B cell (primary cell): ENCODE measurements at regions not wholly inside any gene's neighbourhood (a gene's known extent, or its start where the extent isn't known, plus 50 kb on each side); places are given as distances from the start of the nearest gene placed in this dataset.

ENCODE experiments used
- ATAC-seq: fragments of 200-7000 bp; cut with Tn5 transposase; one replicate; pipeline ENCODE4 v1.10.0; 2021; ENCODE audit warnings: low read depth, mild to moderate bottlenecking, moderate number of reproducible peaks, moderate library complexity
- CTCF ChIA-PET: fragments of 350-600 bp; sonication (Branson Sonifier 250); formaldehyde crosslinking; loops from one replicate; lab custom pipeline; 2021; ENCODE audit warnings: antibody characterized with exemption, inconsistent platforms; lab: Charles Lee
- POLR2A ChIA-PET: fragments of 350-600 bp; sonication (Branson Sonifier 250); formaldehyde crosslinking; loops from one replicate; lab custom pipeline; 2021; ENCODE audit warnings: antibody characterized with exemption; lab: Charles Lee
- DNase-seq: peaks from one replicate; pipeline ENCODE4 v3.0.0; 2013
- H2AFZ ChIP-seq: 2 replicates; pipeline ENCODE4 v1.6.1; 2012; ENCODE audit warnings: mild to moderate bottlenecking, low read depth, low read length; ENCODE audit not compliant: insufficient read depth, poor library complexity, severe bottlenecking
- H3K27ac ChIP-seq, 2 donors: 1 replicate in 1 of 2; 2 replicates in 1 of 2; pipeline ENCODE4 v1.5.1; 2012 to 2013; ENCODE audit warnings: low read length in 2 of 2, mild to moderate bottlenecking in 2 of 2, moderate library complexity in 1 of 2
- H3K27me3 ChIP-seq, 4 experiments: fragments of 200-600 bp in 1 of 4; sonication (generic) in 1 of 4; replicated peaks in 1 of 4; 1 replicate in 2 of 4; 2 replicates in 2 of 4; pipeline versions ENCODE4 v1.6.1 to v1.7.0; 2013 to 2016; ENCODE audit warnings: low read length in 3 of 4, mild to moderate bottlenecking in 2 of 4, mixed read lengths in 1 of 4, moderate library complexity in 1 of 4; ENCODE audit not compliant: insufficient read depth in 4 of 4, control insufficient read depth in 3 of 4; ENCODE audit errors: control extremely low read depth in 1 of 4
- H3K36me3 ChIP-seq, 2 experiments: replicated peaks in 1 of 2; 1 replicate in 1 of 2; 2 replicates in 1 of 2; pipeline versions ENCODE4 v1.6.1 to v1.7.1; 2013; ENCODE audit warnings: low read length in 1 of 2; ENCODE audit not compliant: insufficient read depth in 2 of 2, control insufficient read depth in 1 of 2; ENCODE audit errors: control extremely low read depth in 1 of 2, extremely low read depth in 1 of 2
- H3K4me1 ChIP-seq, 2 donors: fragments of 200-600 bp in 1 of 2; sonication (generic) in 1 of 2; 1 replicate in 1 of 2; 2 replicates in 1 of 2; pipeline versions ENCODE4 v1.5.1 to v1.6.1; 2013 to 2017; ENCODE audit warnings: low read length in 2 of 2; ENCODE audit not compliant: control insufficient read depth in 2 of 2, insufficient read depth in 2 of 2
- H3K4me2 ChIP-seq: replicated peaks from 2 replicates; pipeline ENCODE3; 2012; ENCODE audit warnings: mild to moderate bottlenecking, low read depth, low read length; ENCODE audit not compliant: poor library complexity, severe bottlenecking
- H3K4me3 ChIP-seq, 5 experiments: fragments of 200-600 bp in 1 of 5; sonication (generic) in 1 of 5; 1 replicate in 3 of 5; 2 replicates in 2 of 5; pipeline versions ENCODE4 v1.5.1 to v1.7.0; 2011 to 2016; ENCODE audit warnings: low read length in 4 of 5, mild to moderate bottlenecking in 4 of 5, low read depth in 2 of 5, control low read depth in 1 of 5, moderate library complexity in 1 of 5; ENCODE audit not compliant: insufficient read depth in 1 of 5; ENCODE audit errors: control extremely low read depth in 1 of 5, extremely low read depth in 1 of 5
- H3K79me2 ChIP-seq: fragments of 200-600 bp; sonication (generic); one replicate; pipeline ENCODE4 v1.6.0; 2016; ENCODE audit warnings: low read length; ENCODE audit not compliant: control insufficient read depth, insufficient read depth
- H3K9ac ChIP-seq: fragments of 200-600 bp; sonication (generic); 2 replicates; pipeline ENCODE4 v1.6.1; 2017; ENCODE audit warnings: mild to moderate bottlenecking, low read length, moderate library complexity
- H3K9me3 ChIP-seq, 3 donors: one replicate each; pipeline versions ENCODE4 v1.6.1 to v1.7.1; 2013; ENCODE audit warnings: low read length in 2 of 3; ENCODE audit not compliant: control insufficient read depth in 2 of 3, insufficient read depth in 1 of 3; ENCODE audit errors: control extremely low read depth in 1 of 3
- H4K20me1 ChIP-seq: 2 replicates; pipeline ENCODE4 v1.6.0; 2012; ENCODE audit warnings: mild to moderate bottlenecking, low read length; ENCODE audit not compliant: insufficient read depth, control insufficient read depth, poor library complexity, severe bottlenecking
- H3K27ac Mint-ChIP-seq: one replicate; pipeline ENCODE4 v1.8.0; 2021; ENCODE audit warnings: mixed read lengths
- H3K27me3 Mint-ChIP-seq: one replicate; pipeline ENCODE4 v1.8.0; 2021; ENCODE audit warnings: mixed read lengths
- H3K4me1 Mint-ChIP-seq: one replicate; pipeline ENCODE4 v1.8.0; 2021; ENCODE audit warnings: mixed read lengths
- H3K4me3 Mint-ChIP-seq: one replicate; pipeline ENCODE4 v1.8.0; 2021; ENCODE audit warnings: mixed read lengths
- H3K9me3 Mint-ChIP-seq: one replicate; pipeline ENCODE4 v1.8.0; 2022; ENCODE audit warnings: mixed read lengths; ENCODE audit not compliant: insufficient read depth
- CTCF ChIP-seq: fragments of 200-600 bp; IDR thresholded peaks from one replicate; pipeline ENCODE4 v1.8.0; 2022; ENCODE audit warnings: antibody characterized with exemption, mild to moderate bottlenecking
- EZH2 ChIP-seq: IDR thresholded peaks from 2 replicates; pipeline ENCODE4 v1.6.1; 2012; ENCODE audit warnings: borderline replicate concordance, low read depth, mild to moderate bottlenecking, moderate library complexity, low read length; ENCODE audit not compliant: insufficient read depth, poor library complexity, severe bottlenecking
- WGBS: methylation state at CpG from one replicate; pipeline ENCODE4 v1.1.5; 2013; ENCODE audit warnings: missing lambda C conversion rate; ENCODE audit not compliant: insufficient coverage; 5-methylcytosine and 5-hydroxymethylcytosine counted together
- intact Hi-C: fragments of 100-400 bp; cut with micrococcal nuclease; formaldehyde crosslinking; loops from one replicate; pipeline ENCODE4 v1.10.0; 2022

GRCh38 chr1:121558514-121558913, 373.7 kb downstream of the SRGAP2C start:
- Mint-ChIP-seq H3K27ac (no peak overlapping the region), H3K4me3 (no peak overlapping the region), H3K27me3 (no peaks in the 10 kb centered on the region), H3K9me3 (no peaks in the 10 kb centered on the region), H3K4me1 (peaks cover 3% of the 10 kb centered on the region)
- ATAC-seq (no peak), DNase-seq (no peak)
- no peaks in the 10 kb centered on the region for H3K36me3 ChIP-seq
- TF ChIP-seq EZH2 (no peak), CTCF (no peak)
- ChIA-PET CTCF (no interaction called here), POLR2A (no interaction called here)
- H4K20me1 ChIP-seq = no peaks in the 10 kb centered on the region
- no peak overlapping the region for H2AFZ ChIP-seq
- no peaks in the 10 kb centered on the region for H3K79me2 ChIP-seq
- H3K27me3 ChIP-seq = no peaks in the 10 kb centered on the region
- intact Hi-C loops = no loop called here
- no peak overlapping the region for H3K4me2 ChIP-seq
- H3K9ac ChIP-seq = no peak overlapping the region
- no peaks in the 10 kb centered on the region for H3K4me1 ChIP-seq
- H3K9me3 ChIP-seq = no peaks in the 10 kb centered on the region
- no peak overlapping the region for H3K4me3 ChIP-seq
- 17% methylated on average over 1 of the region's 2 CpGs for WGBS
- H3K27ac ChIP-seq = no peak overlapping the region

GRCh38 chr1:121566346-121566745, 381.6 kb downstream of the SRGAP2C start:
- CTCF ChIA-PET = no interaction called here

More at GRCh38 chr1:121566346-121566745, 381.6 kb downstream of the SRGAP2C start:
- no CpG with 5 or more reads among the region's 4 CpGs for WGBS
- ATAC-seq (no peak), DNase-seq (no peak)
- H4K20me1 ChIP-seq = no peaks in the 10 kb centered on the region
- H3K27me3 Mint-ChIP-seq = no peaks in the 10 kb centered on the region
- H3K4me3 Mint-ChIP-seq = no peak overlapping the region
- no peak overlapping the region for H3K27ac ChIP-seq
- H3K4me2 ChIP-seq = no peak overlapping the region
- TF ChIP-seq EZH2 (no peak), CTCF (no peak)
- H3K9me3 ChIP-seq = no peaks in the 10 kb centered on the region
- no peak overlapping the region for H3K4me3 ChIP-seq
- no peaks in the 10 kb centered on the region for H3K4me1 Mint-ChIP-seq
- no peaks in the 10 kb centered on the region for H3K27me3 ChIP-seq
- H3K9me3 Mint-ChIP-seq = no peaks in the 10 kb centered on the region
- no peaks in the 10 kb centered on the region for H3K4me1 ChIP-seq
- H3K9ac ChIP-seq = no peak overlapping the region
- intact Hi-C loops = no loop called here
- no peak overlapping the region for H3K27ac Mint-ChIP-seq
- H3K36me3 ChIP-seq = no peaks in the 10 kb centered on the region
- H2AFZ ChIP-seq = no peak overlapping the region
- POLR2A ChIA-PET = no interaction called here
- H3K79me2 ChIP-seq = no peaks in the 10 kb centered on the region
